ENCODE measurements at regions not wholly inside any gene's neighbourhood (a gene's known extent, or its start where the extent isn't known, plus 50 kb on each side); places are given as distances from the start of the nearest gene placed in this dataset.

GRCh38 chr2:84038866-84039265 is 420.2 kb downstream of the SUCLG1 start:
- TF ChIP-seq CTCF (conservative IDR thresholded peaks at IDR 0.05 in 1 of 2, IDR thresholded peaks at IDR 0.05 in 1 of 2; ENCODE audit: low read depth in 1 of 2, low read length in 2 of 2), result no peak
- no peaks in the 10 kb centered on the region for H3K4me1 ChIP-seq (ENCODE audit: control insufficient read depth, extremely low read depth, insufficient read depth, low read length)
- no peak overlapping the region for H3K9ac ChIP-seq (ENCODE audit: insufficient read depth, low read length)
- DNase-seq (ENCODE audit: low read depth in 2 of 2), result no peak
- H3K36me3 ChIP-seq (ENCODE audit: control insufficient read depth, insufficient read depth, low read length), result no peaks in the 10 kb centered on the region
- no peak overlapping the region for H3K4me3 ChIP-seq (replicated peaks in 1 of 4; ENCODE audit: control extremely low read depth in 1 of 4, insufficient read depth in 1 of 4, low read depth in 3 of 4, low read length in 4 of 4)
- no peak overlapping the region for H3K27ac ChIP-seq (ENCODE audit: insufficient read depth, low read length)
- H2AFZ ChIP-seq (ENCODE audit: low read length), result no peak overlapping the region
- no peaks in the 10 kb centered on the region for H4K20me1 ChIP-seq (ENCODE audit: control insufficient read depth, extremely low read depth, insufficient read depth, low read length)
- no peaks in the 10 kb centered on the region for H3K79me2 ChIP-seq (ENCODE audit: control insufficient read depth, insufficient read depth, low read length)
- no peaks in the 10 kb centered on the region for H3K9me3 ChIP-seq (ENCODE audit: control insufficient read depth, insufficient read depth, low read depth, low read length)
- H3K27me3 ChIP-seq (ENCODE audit: control insufficient read depth, insufficient read depth, low read length), result no peaks in the 10 kb centered on the region
- no peak overlapping the region for H3K4me2 ChIP-seq (ENCODE audit: extremely low read depth, insufficient read depth, low read length)

GRCh38 chr2:84033347-84033974 is 425.6 kb downstream of the SUCLG1 start:
- H3K27ac ChIP-seq (ENCODE audit: insufficient read depth, low read length), result no peak overlapping the region
- H3K9me3 ChIP-seq (ENCODE audit: control insufficient read depth, insufficient read depth, low read depth, low read length), result no peaks in the 10 kb centered on the region
- TF ChIP-seq CTCF (conservative IDR thresholded peaks at IDR 0.05 in 1 of 2, IDR thresholded peaks at IDR 0.05 in 1 of 2; ENCODE audit: low read depth in 1 of 2, low read length in 2 of 2) (no peak), EZH2 (IDR thresholded peaks at IDR 0.05; ENCODE audit: low read length, missing control alignments) (no peak)
- H3K9ac ChIP-seq (ENCODE audit: insufficient read depth, low read length), result no peak overlapping the region
- H3K4me2 ChIP-seq (ENCODE audit: extremely low read depth, insufficient read depth, low read length), result no peak overlapping the region
- H3K79me2 ChIP-seq (ENCODE audit: control insufficient read depth, insufficient read depth, low read length), result no peaks in the 10 kb centered on the region
- H3K4me3 ChIP-seq (replicated peaks in 1 of 4; ENCODE audit: control extremely low read depth in 1 of 4, insufficient read depth in 1 of 4, low read depth in 3 of 4, low read length in 4 of 4), result no peak overlapping the region
- no peak for DNase-seq (ENCODE audit: low read depth in 2 of 2)
- no peaks in the 10 kb centered on the region for H3K4me1 ChIP-seq (ENCODE audit: control insufficient read depth, extremely low read depth, insufficient read depth, low read length)
- no peaks in the 10 kb centered on the region for H4K20me1 ChIP-seq (ENCODE audit: control insufficient read depth, extremely low read depth, insufficient read depth, low read length)
- H2AFZ ChIP-seq (ENCODE audit: low read length), result no peak overlapping the region
- no peaks in the 10 kb centered on the region for H3K36me3 ChIP-seq (ENCODE audit: control insufficient read depth, insufficient read depth, low read length)
- H3K27me3 ChIP-seq (ENCODE audit: control insufficient read depth, insufficient read depth, low read length), result no peaks in the 10 kb centered on the region

- Histone ChIP-seq H3K4me1 (ENCODE audit: control insufficient read depth, extremely low read depth, insufficient read depth, low read length) (no peaks in the 10 kb centered on the region), H3K27ac (ENCODE audit: insufficient read depth, low read length) (no peak overlapping the region), H3K9me3 (ENCODE audit: control insufficient read depth, insufficient read depth, low read depth, low read length) (no peaks in the 10 kb centered on the region), H3K79me2 (ENCODE audit: control insufficient read depth, insufficient read depth, low read length) (no peaks in the 10 kb centered on the region), H3K4me3 (replicated peaks in 1 of 4; ENCODE audit: control extremely low read depth in 1 of 4, insufficient read depth in 1 of 4, low read depth in 3 of 4, low read length in 4 of 4) (no peak overlapping the region), H3K36me3 (ENCODE audit: control insufficient read depth, insufficient read depth, low read length) (no peaks in the 10 kb centered on the region), H3K9ac (ENCODE audit: insufficient read depth, low read length) (no peak overlapping the region), H3K4me2 (ENCODE audit: extremely low read depth, insufficient read depth, low read length) (no peak overlapping the region), H4K20me1 (ENCODE audit: control insufficient read depth, extremely low read depth, insufficient read depth, low read length) (no peaks in the 10 kb centered on the region), H3K27me3 (ENCODE audit: control insufficient read depth, insufficient read depth, low read length) (no peaks in the 10 kb centered on the region), H2AFZ (ENCODE audit: low read length) (no peak overlapping the region)
- DNase-seq (ENCODE audit: low read depth in 2 of 2), result no peak
- TF ChIP-seq EZH2 (IDR thresholded peaks at IDR 0.05; ENCODE audit: low read length, missing control alignments), result no peak
- no peak for TF ChIP-seq CTCF (conservative IDR thresholded peaks at IDR 0.05 in 1 of 2, IDR thresholded peaks at IDR 0.05 in 1 of 2; ENCODE audit: low read depth in 1 of 2, low read length in 2 of 2)
Observed at GRCh38 chr2:84031312-84032050, 427.6 kb downstream of the SUCLG1 start.

Measured in fibroblast of lung (primary cell).